HL-60 (cell line): ENCODE measurements at regions not wholly inside any gene's neighbourhood (a gene's known extent, or its start where the extent isn't known, plus 50 kb on each side); places are given as distances from the start of the nearest gene placed in this dataset.

ENCODE experiments used
- DNase-seq, 2 experiments: peaks; one replicate each; pipeline ENCODE4 v3.0.0-alpha.2; 2010 to 2020; ENCODE audit warnings: low read depth in 1 of 2, low spot score in 1 of 2
- H3K27ac ChIP-seq: fragments of 250-450 bp; sonication (Bioruptor Pico); replicated peaks from 2 replicates; pipeline ENCODE4 v1.5.1; 2020; ENCODE audit warnings: mild to moderate bottlenecking, moderate library complexity
- H3K27me3 ChIP-seq: fragments of 250-450 bp; sonication (Bioruptor Pico); 2 replicates; pipeline ENCODE4 v1.5.1; 2021; ENCODE audit warnings: mild to moderate bottlenecking, moderate library complexity; ENCODE audit not compliant: insufficient read depth, poor library complexity, severe bottlenecking
- H3K4me3 ChIP-seq: replicated peaks from 2 replicates; pipeline ENCODE4 v1.5.1; 2011; ENCODE audit warnings: mild to moderate bottlenecking, control low read depth, low read length; ENCODE audit not compliant: insufficient read depth
- GABPA ChIP-seq: IDR thresholded peaks from 2 replicates; pipeline ENCODE4 v1.6.1; 2012; ENCODE audit warnings: low read depth
- POLR2AphosphoS5 ChIP-seq: IDR thresholded peaks from 2 replicates; pipeline ENCODE4 v1.6.1; 2012; ENCODE audit warnings: low read depth
- SPI1 ChIP-seq: IDR thresholded peaks from 2 replicates; pipeline ENCODE4 v1.6.1; 2012; ENCODE audit warnings: low read depth, mild to moderate bottlenecking, borderline replicate concordance
- TF ChIP-seq, protein P1 (sequence below): IDR thresholded peaks from 2 replicates; pipeline ENCODE4 v1.6.1; 2012; ENCODE audit warnings: low read depth; ENCODE audit not compliant: insufficient replicate concordance
- TF ChIP-seq, protein P2 (sequence below): IDR thresholded peaks from one replicate; pipeline ENCODE4 v1.5.1; 2011; ENCODE audit warnings: low read length, control low read depth, inconsistent platforms; ENCODE audit not compliant: insufficient read depth

- no peak for DNase-seq
- Histone ChIP-seq H3K4me3 (no peak overlapping the region), H3K27ac (no peak overlapping the region), H3K27me3 (no peaks in the 10 kb centered on the region)
- no peak for TF ChIP-seq SPI1
- TF ChIP-seq, protein P1, sequence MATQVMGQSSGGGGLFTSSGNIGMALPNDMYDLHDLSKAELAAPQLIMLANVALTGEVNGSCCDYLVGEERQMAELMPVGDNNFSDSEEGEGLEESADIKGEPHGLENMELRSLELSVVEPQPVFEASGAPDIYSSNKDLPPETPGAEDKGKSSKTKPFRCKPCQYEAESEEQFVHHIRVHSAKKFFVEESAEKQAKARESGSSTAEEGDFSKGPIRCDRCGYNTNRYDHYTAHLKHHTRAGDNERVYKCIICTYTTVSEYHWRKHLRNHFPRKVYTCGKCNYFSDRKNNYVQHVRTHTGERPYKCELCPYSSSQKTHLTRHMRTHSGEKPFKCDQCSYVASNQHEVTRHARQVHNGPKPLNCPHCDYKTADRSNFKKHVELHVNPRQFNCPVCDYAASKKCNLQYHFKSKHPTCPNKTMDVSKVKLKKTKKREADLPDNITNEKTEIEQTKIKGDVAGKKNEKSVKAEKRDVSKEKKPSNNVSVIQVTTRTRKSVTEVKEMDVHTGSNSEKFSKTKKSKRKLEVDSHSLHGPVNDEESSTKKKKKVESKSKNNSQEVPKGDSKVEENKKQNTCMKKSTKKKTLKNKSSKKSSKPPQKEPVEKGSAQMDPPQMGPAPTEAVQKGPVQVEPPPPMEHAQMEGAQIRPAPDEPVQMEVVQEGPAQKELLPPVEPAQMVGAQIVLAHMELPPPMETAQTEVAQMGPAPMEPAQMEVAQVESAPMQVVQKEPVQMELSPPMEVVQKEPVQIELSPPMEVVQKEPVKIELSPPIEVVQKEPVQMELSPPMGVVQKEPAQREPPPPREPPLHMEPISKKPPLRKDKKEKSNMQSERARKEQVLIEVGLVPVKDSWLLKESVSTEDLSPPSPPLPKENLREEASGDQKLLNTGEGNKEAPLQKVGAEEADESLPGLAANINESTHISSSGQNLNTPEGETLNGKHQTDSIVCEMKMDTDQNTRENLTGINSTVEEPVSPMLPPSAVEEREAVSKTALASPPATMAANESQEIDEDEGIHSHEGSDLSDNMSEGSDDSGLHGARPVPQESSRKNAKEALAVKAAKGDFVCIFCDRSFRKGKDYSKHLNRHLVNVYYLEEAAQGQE: no peak
- TF ChIP-seq, protein P2, sequence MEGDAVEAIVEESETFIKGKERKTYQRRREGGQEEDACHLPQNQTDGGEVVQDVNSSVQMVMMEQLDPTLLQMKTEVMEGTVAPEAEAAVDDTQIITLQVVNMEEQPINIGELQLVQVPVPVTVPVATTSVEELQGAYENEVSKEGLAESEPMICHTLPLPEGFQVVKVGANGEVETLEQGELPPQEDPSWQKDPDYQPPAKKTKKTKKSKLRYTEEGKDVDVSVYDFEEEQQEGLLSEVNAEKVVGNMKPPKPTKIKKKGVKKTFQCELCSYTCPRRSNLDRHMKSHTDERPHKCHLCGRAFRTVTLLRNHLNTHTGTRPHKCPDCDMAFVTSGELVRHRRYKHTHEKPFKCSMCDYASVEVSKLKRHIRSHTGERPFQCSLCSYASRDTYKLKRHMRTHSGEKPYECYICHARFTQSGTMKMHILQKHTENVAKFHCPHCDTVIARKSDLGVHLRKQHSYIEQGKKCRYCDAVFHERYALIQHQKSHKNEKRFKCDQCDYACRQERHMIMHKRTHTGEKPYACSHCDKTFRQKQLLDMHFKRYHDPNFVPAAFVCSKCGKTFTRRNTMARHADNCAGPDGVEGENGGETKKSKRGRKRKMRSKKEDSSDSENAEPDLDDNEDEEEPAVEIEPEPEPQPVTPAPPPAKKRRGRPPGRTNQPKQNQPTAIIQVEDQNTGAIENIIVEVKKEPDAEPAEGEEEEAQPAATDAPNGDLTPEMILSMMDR: no peak
- TF ChIP-seq POLR2AphosphoS5: no peak
- TF ChIP-seq GABPA: no peak
Measured at GRCh38 chr15:36511594-36511993, 67.8 kb upstream of the CDIN1 start.

DNA sequence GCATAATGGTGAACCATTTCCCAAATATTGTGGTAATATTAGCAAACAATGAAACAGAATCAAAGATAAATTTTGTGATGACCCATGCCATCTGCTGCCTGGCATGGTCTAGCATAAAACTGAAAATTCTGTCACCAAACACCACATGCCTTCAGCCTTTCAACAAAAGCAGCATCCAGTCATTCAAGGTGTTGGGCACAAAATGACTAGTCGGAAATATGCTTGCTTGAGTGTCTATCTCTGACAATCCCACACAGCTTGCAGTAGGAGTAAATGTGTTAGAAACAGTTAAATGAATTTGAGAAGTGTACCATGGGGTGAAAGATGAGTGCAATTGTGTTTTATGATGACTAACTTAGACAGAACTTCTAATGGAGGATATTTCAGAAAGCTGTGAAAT, 61.7 kb upstream of the CDIN1 start:
- no peak for DNase-seq
- TF ChIP-seq, protein P1: no peak
- TF ChIP-seq SPI1 (no peak), GABPA (no peak), POLR2AphosphoS5 (no peak)
- TF ChIP-seq, protein P2: no peak

DNA sequence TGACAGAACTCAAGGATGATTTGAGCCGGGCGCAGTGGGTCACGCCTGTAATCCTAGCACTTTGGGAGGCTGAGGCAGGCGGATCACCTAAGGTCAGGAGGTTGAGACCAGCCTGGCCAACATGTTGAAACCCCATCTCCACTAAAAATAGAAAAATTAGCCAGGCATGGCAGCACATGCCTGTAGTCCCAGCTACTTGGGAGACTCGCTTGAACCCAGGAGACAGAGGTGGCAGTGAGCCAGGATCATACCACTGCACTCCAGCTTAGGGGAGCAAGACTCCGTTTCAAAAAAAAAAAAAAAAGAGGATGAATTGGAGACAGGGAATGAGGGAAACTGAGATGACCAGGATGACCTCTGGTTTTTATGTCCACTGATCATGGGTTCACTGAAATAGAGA, 60.4 kb upstream of the CDIN1 start:
- Histone ChIP-seq H3K27me3 (no peaks in the 10 kb centered on the region), H3K4me3 (no peak overlapping the region), H3K27ac (no peak overlapping the region)
- no peak for DNase-seq
- TF ChIP-seq, protein P2: no peak
- TF ChIP-seq POLR2AphosphoS5 (no peak), SPI1 (no peak), GABPA (no peak)
- TF ChIP-seq, protein P1: no peak

More for the DNA sequence above, 61.7 kb upstream of the CDIN1 start:
- H3K27me3 ChIP-seq: no peaks in the 10 kb centered on the region
- no peak overlapping the region for H3K27ac ChIP-seq
- H3K4me3 ChIP-seq: no peak overlapping the region
